H1 (cell line): ENCODE measurements at regions not wholly inside any gene's neighbourhood (a gene's known extent, or its start where the extent isn't known, plus 50 kb on each side); places are given as distances from the start of the nearest gene placed in this dataset.

Source experiments
- CTCF ChIA-PET: fragments of 300-600 bp; sonication (Branson Sonifier 250); formaldehyde crosslinking; loops from one replicate; lab custom pipeline; 2021; ENCODE audit not compliant: partially characterized antibody; lab: Charles Lee
- POLR2A ChIA-PET: fragments of 300-600 bp; sonication (Branson Sonifier 250); formaldehyde crosslinking; loops from one replicate; lab custom pipeline; 2021; ENCODE audit warnings: inconsistent platforms; ENCODE audit not compliant: partially characterized antibody; lab: Charles Lee
- DNase-seq, 2 experiments: peaks; one replicate each; pipeline versions ENCODE4 v3.0.0 to v3.0.0-alpha.2; 2010 to 2022; ENCODE audit warnings: low spot score in 2 of 2, low read depth in 1 of 2, mixed read lengths in 1 of 2
- FAIRE-seq: peaks from 2 replicates; lab custom pipeline; 2011; peaks lifted over from hg19 to GRCh38; lab: Jason Lieb, UNC
- H2AFZ ChIP-seq: 2 replicates; pipeline ENCODE4 v1.8.1; 2012; ENCODE audit warnings: low read length, inconsistent platforms
- H2AK5ac ChIP-seq: 2 replicates; pipeline ENCODE4 v1.6.1; 2013; ENCODE audit warnings: low read depth, low read length
- H2BK120ac ChIP-seq: replicated peaks from 2 replicates; pipeline ENCODE3; 2013; ENCODE audit warnings: low read depth, low read length, inconsistent platforms
- H2BK12ac ChIP-seq: 2 replicates; pipeline ENCODE4 v1.6.1; 2013; ENCODE audit warnings: low read depth, low read length
- H2BK15ac ChIP-seq: 2 replicates; pipeline ENCODE4 v1.6.1; 2013; ENCODE audit warnings: low read length
- H2BK20ac ChIP-seq: 2 replicates; pipeline ENCODE4 v1.6.1; 2013; ENCODE audit warnings: low read length
- H2BK5ac ChIP-seq: 2 replicates; pipeline ENCODE4 v1.6.1; 2013; ENCODE audit warnings: low read depth, low read length
- H3K14ac ChIP-seq: 2 replicates; pipeline ENCODE4 v1.6.1; 2013; ENCODE audit warnings: inconsistent platforms; ENCODE audit not compliant: insufficient read length
- H3K18ac ChIP-seq: 2 replicates; pipeline ENCODE4 v1.6.1; 2013; ENCODE audit warnings: low read length; ENCODE audit errors: extremely low read depth
- H3K23ac ChIP-seq: 2 replicates; pipeline ENCODE4 v1.6.1; 2013; ENCODE audit warnings: inconsistent platforms; ENCODE audit not compliant: insufficient read length
- H3K23me2 ChIP-seq: 2 replicates; pipeline ENCODE4 v1.6.1; 2013; ENCODE audit warnings: low read depth, low read length
- H3K27ac ChIP-seq: 2 replicates; pipeline ENCODE4 v1.6.1; 2011; ENCODE audit warnings: low read depth, low read length, inconsistent platforms
- H3K27me3 ChIP-seq, 4 experiments: replicated peaks in 1 of 4; 1 replicate in 1 of 4; 2 replicates in 3 of 4; pipeline versions ENCODE4 v1.6.1 to v1.8.1; 2011 to 2013; ENCODE audit warnings: low read length in 3 of 4, mild to moderate bottlenecking in 3 of 4, inconsistent platforms in 2 of 4, mixed read lengths in 2 of 4, moderate library complexity in 1 of 4; ENCODE audit not compliant: control insufficient read depth in 3 of 4, insufficient read depth in 3 of 4; ENCODE audit errors: extremely low read depth in 1 of 4
- H3K36me3 ChIP-seq, 4 experiments: 2 replicates each; pipeline versions ENCODE4 v1.6.1 to v1.8.1; 2011 to 2013; ENCODE audit warnings: mild to moderate bottlenecking in 4 of 4, low read length in 3 of 4, moderate library complexity in 2 of 4, control low read depth in 1 of 4, inconsistent platforms in 1 of 4; ENCODE audit not compliant: insufficient read depth in 4 of 4, control insufficient read depth in 2 of 4
- H3K4ac ChIP-seq: replicated peaks from 2 replicates; pipeline ENCODE3; 2013; ENCODE audit warnings: low read length, low read depth, mixed read lengths, inconsistent platforms; ENCODE audit not compliant: insufficient read length
- H3K4me1 ChIP-seq, 4 experiments: replicated peaks in 1 of 4; 1 replicate in 1 of 4; 2 replicates in 3 of 4; pipeline versions ENCODE4 v1.6.1 to v1.8.1; 2011 to 2013; ENCODE audit warnings: low read length in 3 of 4, inconsistent platforms in 2 of 4, mixed read lengths in 1 of 4; ENCODE audit not compliant: insufficient read depth in 4 of 4, control insufficient read depth in 3 of 4
- H3K4me2 ChIP-seq, 2 experiments: 2 replicates each; pipeline versions ENCODE4 v1.6.1 to v1.8.1; 2011 to 2013; ENCODE audit warnings: low read depth in 2 of 2, low read length in 2 of 2, control low read depth in 1 of 2, inconsistent platforms in 1 of 2, mild to moderate bottlenecking in 1 of 2; ENCODE audit not compliant: insufficient read depth in 1 of 2
- H3K4me3 ChIP-seq, 4 experiments: fragments of 200-600, 300-600 bp in 1 of 4; sonication (generic), shearing (Covaris generic), sonication (Bioruptor Twin) in 1 of 4; 2 replicates each; pipeline versions ENCODE4 v1.5.1 to v1.8.1; 2011 to 2016; ENCODE audit warnings: low read length in 4 of 4, low read depth in 3 of 4, control low read depth in 2 of 4, inconsistent platforms in 2 of 4, mild to moderate bottlenecking in 2 of 4, mixed read lengths in 1 of 4, moderate library complexity in 1 of 4; ENCODE audit not compliant: insufficient read depth in 2 of 4; ENCODE audit errors: extremely low read depth in 1 of 4
- H3K56ac ChIP-seq: replicated peaks from 2 replicates; pipeline ENCODE3; 2013; ENCODE audit warnings: low read depth, mild to moderate bottlenecking, mixed read lengths, low read length, inconsistent platforms; ENCODE audit not compliant: insufficient read length
- H3K79me1 ChIP-seq: 2 replicates; pipeline ENCODE4 v1.6.1; 2013; ENCODE audit warnings: low read depth, low read length, control low read depth
- H3K79me2 ChIP-seq, 2 experiments: 2 replicates each; pipeline versions ENCODE4 v1.6.1 to v1.8.1; 2012 to 2013; ENCODE audit warnings: low read length in 2 of 2, mild to moderate bottlenecking in 2 of 2, inconsistent platforms in 1 of 2; ENCODE audit not compliant: insufficient read depth in 2 of 2, control insufficient read depth in 1 of 2
- H3K9ac ChIP-seq, 4 experiments: replicated peaks in 1 of 4; 1 replicate in 1 of 4; 2 replicates in 3 of 4; pipeline versions ENCODE4 v1.6.1 to v1.8.1; 2011 to 2013; ENCODE audit warnings: low read depth in 3 of 4, low read length in 3 of 4, control low read depth in 2 of 4, mild to moderate bottlenecking in 2 of 4, moderate library complexity in 2 of 4, inconsistent platforms in 1 of 4; ENCODE audit errors: extremely low read depth in 1 of 4
- H3K9me3 ChIP-seq, 2 experiments: 2 replicates each; pipeline versions ENCODE4 v1.6.1 to v1.8.1; 2012 to 2013; ENCODE audit warnings: mild to moderate bottlenecking in 2 of 2, moderate library complexity in 2 of 2, control low read depth in 1 of 2, inconsistent platforms in 1 of 2, low read depth in 1 of 2, low read length in 1 of 2, mixed read lengths in 1 of 2; ENCODE audit not compliant: insufficient read depth in 2 of 2
- H4K20me1 ChIP-seq, 2 experiments: replicated peaks in 1 of 2; 2 replicates each; pipeline versions ENCODE3 to v1.8.1; 2011 to 2013; ENCODE audit warnings: inconsistent platforms in 2 of 2, low read length in 2 of 2, mild to moderate bottlenecking in 1 of 2; ENCODE audit not compliant: insufficient read depth in 2 of 2, control insufficient read depth in 1 of 2
- H4K5ac ChIP-seq: 2 replicates; pipeline ENCODE4 v1.6.1; 2013; ENCODE audit warnings: low read length, low read depth, mixed read lengths, inconsistent platforms; ENCODE audit not compliant: insufficient read length
- H4K8ac ChIP-seq: 2 replicates; pipeline ENCODE4 v1.8.0; 2013; ENCODE audit warnings: mild to moderate bottlenecking, moderate library complexity, low read length, inconsistent platforms; ENCODE audit not compliant: insufficient read depth; ENCODE audit errors: extremely low read depth
- H4K91ac ChIP-seq: replicated peaks from 2 replicates; pipeline ENCODE3; 2013; ENCODE audit warnings: low read length, mixed read lengths, inconsistent platforms; ENCODE audit not compliant: insufficient read length
- ASH2L ChIP-seq: fragments of 200-600, 300-600 bp; sonication (generic); IDR thresholded peaks from one replicate; pipeline ENCODE4 v1.7.1; 2017; ENCODE audit warnings: low read length
- BRCA1 ChIP-seq: IDR thresholded peaks from 2 replicates; pipeline ENCODE4 v1.6.1; 2012; ENCODE audit warnings: low read depth, low read length, improper control_type of control experiment
- CHD1 ChIP-seq: IDR thresholded peaks from 2 replicates; pipeline ENCODE4 v1.6.1; 2012; ENCODE audit warnings: low read depth, low read length, improper control_type of control experiment
- EZH2 ChIP-seq: fragments of 200-600 bp; sonication (generic); IDR thresholded peaks from 2 replicates; pipeline ENCODE4 v1.7.1; 2012; ENCODE audit warnings: low read depth, mild to moderate bottlenecking, moderate library complexity, low read length, inconsistent platforms; ENCODE audit not compliant: severe bottlenecking
- JUN ChIP-seq: IDR thresholded peaks from 2 replicates; pipeline ENCODE4 v1.6.1; 2011; ENCODE audit warnings: low read depth, mild to moderate bottlenecking, improper control_type of control experiment, low read length
- KDM1A ChIP-seq: fragments of 200-600, 300-600 bp; sonication (generic); IDR thresholded peaks from 2 replicates; pipeline ENCODE4 v1.7.1; 2016; ENCODE audit warnings: mild to moderate bottlenecking, low read length, borderline replicate concordance
- SP4 ChIP-seq: IDR thresholded peaks from 2 replicates; pipeline ENCODE4 v1.6.1; 2012; ENCODE audit warnings: low read length, inconsistent platforms
- USF2 ChIP-seq: IDR thresholded peaks from 2 replicates; pipeline ENCODE4 v1.6.1; 2011; ENCODE audit warnings: low read length, improper control_type of control experiment
- ZNF274 ChIP-seq: IDR thresholded peaks from 2 replicates; pipeline ENCODE4 v1.7.0; 2012; ENCODE audit warnings: low read length, borderline replicate concordance; ENCODE audit errors: extremely low read depth
- WGBS, 2 experiments: shearing (Covaris generic) in 1 of 2; methylation state at CpG; one replicate each; pipeline versions ENCODE4 v1.1.6 to v1.1.7; 2013 to 2015; ENCODE audit warnings: low lambda C conversion rate in 2 of 2, mixed read lengths in 2 of 2, inconsistent platforms in 1 of 2, low coverage in 1 of 2, missing lambda C conversion rate in 1 of 2; ENCODE audit not compliant: insufficient replicate concordance in 2 of 2, insufficient coverage in 1 of 2, insufficient read length in 1 of 2; ENCODE audit errors: extremely low coverage in 1 of 2, missing lambda C conversion rate in 1 of 2; 5-methylcytosine and 5-hydroxymethylcytosine counted together
- TF ChIP-seq, protein P1 (sequence below): IDR thresholded peaks from 2 replicates; pipeline ENCODE4 v1.6.1; 2012; ENCODE audit warnings: low read length, inconsistent platforms

GRCh38 chr16:17557480-17557879, 86.7 kb upstream of the XYLT1 start:
- Histone ChIP-seq H4K5ac (no peak overlapping the region), H3K36me3 (no peaks in the 10 kb centered on the region), H3K79me1 (no peaks in the 10 kb centered on the region), H3K27me3 (no peaks in the 10 kb centered on the region), H3K23ac (no peak overlapping the region), H3K23me2 (no peaks in the 10 kb centered on the region), H4K91ac (no peak overlapping the region), H3K14ac (no peak overlapping the region), H4K8ac (no peak overlapping the region), H3K9me3 (no peaks in the 10 kb centered on the region), H3K9ac (no peak overlapping the region), H2BK12ac (no peak overlapping the region), H2BK15ac (no peak overlapping the region), H3K4me2 (no peak overlapping the region), H3K79me2 (no peaks in the 10 kb centered on the region), H2BK120ac (no peak overlapping the region), H2BK5ac (no peak overlapping the region), H3K4me1 (no peaks in the 10 kb centered on the region), H3K56ac (no peak overlapping the region), H3K4me3 (no peak overlapping the region), H4K20me1 (no peaks in the 10 kb centered on the region), H2AFZ (no peak overlapping the region), H2AK5ac (no peak overlapping the region), H3K18ac (no peak overlapping the region), H3K4ac (no peak overlapping the region), H2BK20ac (no peak overlapping the region), H3K27ac (no peak overlapping the region)
- no peak for TF ChIP-seq ZNF274
- TF ChIP-seq JUN = no peak
- TF ChIP-seq ASH2L = no peak
- TF ChIP-seq SP4 = no peak
- TF ChIP-seq CHD1 = no peak
- TF ChIP-seq USF2 = no peak
- no peak for TF ChIP-seq EZH2
- TF ChIP-seq BRCA1 = no peak
- TF ChIP-seq, protein P1, sequence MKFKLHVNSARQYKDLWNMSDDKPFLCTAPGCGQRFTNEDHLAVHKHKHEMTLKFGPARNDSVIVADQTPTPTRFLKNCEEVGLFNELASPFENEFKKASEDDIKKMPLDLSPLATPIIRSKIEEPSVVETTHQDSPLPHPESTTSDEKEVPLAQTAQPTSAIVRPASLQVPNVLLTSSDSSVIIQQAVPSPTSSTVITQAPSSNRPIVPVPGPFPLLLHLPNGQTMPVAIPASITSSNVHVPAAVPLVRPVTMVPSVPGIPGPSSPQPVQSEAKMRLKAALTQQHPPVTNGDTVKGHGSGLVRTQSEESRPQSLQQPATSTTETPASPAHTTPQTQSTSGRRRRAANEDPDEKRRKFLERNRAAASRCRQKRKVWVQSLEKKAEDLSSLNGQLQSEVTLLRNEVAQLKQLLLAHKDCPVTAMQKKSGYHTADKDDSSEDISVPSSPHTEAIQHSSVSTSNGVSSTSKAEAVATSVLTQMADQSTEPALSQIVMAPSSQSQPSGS = no peak
- no peak for TF ChIP-seq KDM1A
- ChIA-PET CTCF (interaction anchor here (0.7 to 5.4 kb wide), 21 partner anchors 12 to 514 kb away, joined by 3 to 42 read pairs (median 4); no protein-coding TSS in a partner anchor), POLR2A (interaction anchor here (1.0 kb wide), 1 partner anchor 280 kb away, joined by 3 read pairs; no protein-coding TSS in a partner anchor)
- 94% methylated on average over 10 of the region's 10 CpGs; no CpG with 5 or more reads in 1 of the 2 experiments for WGBS, 2 experiments
- no peak for FAIRE-seq
- no peak for DNase-seq
